ENCODE measurements at regions not wholly inside any gene's neighbourhood (a gene's known extent, or its start where the extent isn't known, plus 50 kb on each side); places are given as distances from the start of the nearest gene placed in this dataset.

DNA sequence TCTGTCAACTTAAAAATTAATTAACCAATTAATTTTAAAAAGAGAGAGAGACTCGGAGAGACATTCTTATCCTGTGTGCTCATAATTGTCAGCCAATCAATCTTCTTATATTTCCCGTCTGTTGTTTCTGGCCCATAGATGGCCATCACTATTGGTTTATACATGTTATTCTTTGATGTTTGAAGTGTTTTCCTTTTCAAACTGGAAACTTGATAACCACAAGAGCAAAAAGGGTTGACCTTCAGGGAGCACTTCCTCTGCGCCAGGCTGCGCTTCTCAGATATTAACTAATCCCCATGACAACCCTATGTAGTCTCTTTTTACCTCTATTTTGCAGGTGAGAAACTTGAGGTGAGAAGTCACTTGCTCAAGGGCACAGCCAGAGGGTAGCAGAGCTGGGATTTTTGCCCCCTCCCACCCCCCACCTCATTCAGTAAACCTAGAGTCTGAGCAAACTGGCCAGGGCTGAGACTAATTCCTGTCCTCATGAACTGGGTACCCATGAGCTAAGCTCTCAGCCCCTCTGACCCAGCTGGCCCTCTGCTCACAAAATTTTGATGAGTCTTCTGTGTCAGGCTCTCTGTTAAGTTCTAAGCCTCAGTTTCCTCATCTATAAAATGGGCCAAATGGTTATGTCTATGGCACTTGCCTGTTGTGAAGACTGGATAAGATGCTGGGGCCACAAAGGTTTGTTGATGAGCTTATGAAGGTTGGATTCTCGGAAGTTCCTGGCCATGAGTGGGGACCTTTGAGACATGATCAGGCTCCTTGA lies 86.0 kb upstream of the SH3PXD2B start:
- TF ChIP-seq, protein P1, sequence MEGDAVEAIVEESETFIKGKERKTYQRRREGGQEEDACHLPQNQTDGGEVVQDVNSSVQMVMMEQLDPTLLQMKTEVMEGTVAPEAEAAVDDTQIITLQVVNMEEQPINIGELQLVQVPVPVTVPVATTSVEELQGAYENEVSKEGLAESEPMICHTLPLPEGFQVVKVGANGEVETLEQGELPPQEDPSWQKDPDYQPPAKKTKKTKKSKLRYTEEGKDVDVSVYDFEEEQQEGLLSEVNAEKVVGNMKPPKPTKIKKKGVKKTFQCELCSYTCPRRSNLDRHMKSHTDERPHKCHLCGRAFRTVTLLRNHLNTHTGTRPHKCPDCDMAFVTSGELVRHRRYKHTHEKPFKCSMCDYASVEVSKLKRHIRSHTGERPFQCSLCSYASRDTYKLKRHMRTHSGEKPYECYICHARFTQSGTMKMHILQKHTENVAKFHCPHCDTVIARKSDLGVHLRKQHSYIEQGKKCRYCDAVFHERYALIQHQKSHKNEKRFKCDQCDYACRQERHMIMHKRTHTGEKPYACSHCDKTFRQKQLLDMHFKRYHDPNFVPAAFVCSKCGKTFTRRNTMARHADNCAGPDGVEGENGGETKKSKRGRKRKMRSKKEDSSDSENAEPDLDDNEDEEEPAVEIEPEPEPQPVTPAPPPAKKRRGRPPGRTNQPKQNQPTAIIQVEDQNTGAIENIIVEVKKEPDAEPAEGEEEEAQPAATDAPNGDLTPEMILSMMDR (IDR thresholded peaks at IDR 0.05; ENCODE audit: low read depth, low read length), result no peak
- no peak for TF ChIP-seq EZH2phosphoT487 (IDR thresholded peaks at IDR 0.05; ENCODE audit: low read depth)
